H1 (cell line): ENCODE measurements at regions not wholly inside any gene's neighbourhood (a gene's known extent, or its start where the extent isn't known, plus 50 kb on each side); places are given as distances from the start of the nearest gene placed in this dataset.

ENCODE experiments used
- BRCA1 ChIP-seq: IDR thresholded peaks from 2 replicates; pipeline ENCODE4 v1.6.1; 2012; ENCODE audit warnings: low read depth, low read length, improper control_type of control experiment
- CREB1 ChIP-seq: IDR thresholded peaks from 2 replicates; pipeline ENCODE4 v1.6.1; 2012; ENCODE audit warnings: inconsistent platforms
- CTCF ChIP-seq, 3 experiments: IDR thresholded peaks; 1 replicate in 2 of 3; 2 replicates in 1 of 3; pipeline versions ENCODE4 v1.5.1 to v1.6.1; 2011; ENCODE audit warnings: low read length in 3 of 3, mild to moderate bottlenecking in 3 of 3, inconsistent platforms in 2 of 3, low read depth in 1 of 3, moderate library complexity in 1 of 3; ENCODE audit not compliant: insufficient read depth in 1 of 3; ENCODE audit errors: control extremely low read depth in 1 of 3
- POLR2A ChIP-seq, 2 experiments: IDR thresholded peaks; 1 replicate in 1 of 2; 2 replicates in 1 of 2; pipeline ENCODE4 v1.6.1; 2011; ENCODE audit warnings: low read depth in 2 of 2, low read length in 2 of 2, mild to moderate bottlenecking in 2 of 2; ENCODE audit errors: control extremely low read depth in 1 of 2
- RAD21 ChIP-seq, 2 experiments: IDR thresholded peaks in 1 of 2; conservative IDR thresholded peaks in 1 of 2; 2 replicates each; pipeline ENCODE4 v1.6.1; 2011; ENCODE audit warnings: low read depth in 2 of 2, low read length in 2 of 2, improper control_type of control experiment in 1 of 2, inconsistent platforms in 1 of 2, mild to moderate bottlenecking in 1 of 2, moderate library complexity in 1 of 2

GRCh38 chr14:101445278-101445677 lies 116.0 kb upstream of the DIO3 start:
- TF ChIP-seq POLR2A (IDR thresholded peaks at IDR 0.05; ENCODE audit: control extremely low read depth in 1 of 2, low read depth in 2 of 2, low read length in 2 of 2) (no peak), RAD21 (IDR thresholded peaks at IDR 0.05 in 1 of 2, conservative IDR thresholded peaks at IDR 0.05 in 1 of 2; ENCODE audit: low read depth in 2 of 2, low read length in 2 of 2) (no peak), CTCF (IDR thresholded peaks at IDR 0.05; ENCODE audit: control extremely low read depth in 1 of 3, insufficient read depth in 1 of 3, low read depth in 1 of 3, low read length in 3 of 3) (no peak), CREB1 (no peak), BRCA1 (no peak)
